ENCODE measurements at regions not wholly inside any gene's neighbourhood (a gene's known extent, or its start where the extent isn't known, plus 50 kb on each side); places are given as distances from the start of the nearest gene placed in this dataset.

GRCh38 chr3:110903771-110904519 lies 167.7 kb upstream of the NECTIN3 start:
- TF ChIP-seq, protein P1, sequence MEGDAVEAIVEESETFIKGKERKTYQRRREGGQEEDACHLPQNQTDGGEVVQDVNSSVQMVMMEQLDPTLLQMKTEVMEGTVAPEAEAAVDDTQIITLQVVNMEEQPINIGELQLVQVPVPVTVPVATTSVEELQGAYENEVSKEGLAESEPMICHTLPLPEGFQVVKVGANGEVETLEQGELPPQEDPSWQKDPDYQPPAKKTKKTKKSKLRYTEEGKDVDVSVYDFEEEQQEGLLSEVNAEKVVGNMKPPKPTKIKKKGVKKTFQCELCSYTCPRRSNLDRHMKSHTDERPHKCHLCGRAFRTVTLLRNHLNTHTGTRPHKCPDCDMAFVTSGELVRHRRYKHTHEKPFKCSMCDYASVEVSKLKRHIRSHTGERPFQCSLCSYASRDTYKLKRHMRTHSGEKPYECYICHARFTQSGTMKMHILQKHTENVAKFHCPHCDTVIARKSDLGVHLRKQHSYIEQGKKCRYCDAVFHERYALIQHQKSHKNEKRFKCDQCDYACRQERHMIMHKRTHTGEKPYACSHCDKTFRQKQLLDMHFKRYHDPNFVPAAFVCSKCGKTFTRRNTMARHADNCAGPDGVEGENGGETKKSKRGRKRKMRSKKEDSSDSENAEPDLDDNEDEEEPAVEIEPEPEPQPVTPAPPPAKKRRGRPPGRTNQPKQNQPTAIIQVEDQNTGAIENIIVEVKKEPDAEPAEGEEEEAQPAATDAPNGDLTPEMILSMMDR (IDR thresholded peaks at IDR 0.05; ENCODE audit: insufficient read depth, low read length, poor library complexity, severe bottlenecking), result no peak
- Histone ChIP-seq H3K4me3 (ENCODE audit: low read depth, low read length) (no peak overlapping the region), H3K27me3 (ENCODE audit: control insufficient read depth, insufficient read depth, low read length) (no peaks in the 10 kb centered on the region), H3K36me3 (ENCODE audit: control insufficient read depth, insufficient read depth, low read length) (no peaks in the 10 kb centered on the region)
- DNase-seq (ENCODE audit: low read depth), result no peak

GRCh38 chr3:110904520-110904890 lies 167.1 kb upstream of the NECTIN3 start:
- TF ChIP-seq, protein P1 (IDR thresholded peaks at IDR 0.05; ENCODE audit: insufficient read depth, low read length, poor library complexity, severe bottlenecking), result no peak
- Histone ChIP-seq H3K27me3 (ENCODE audit: control insufficient read depth, insufficient read depth, low read length) (no peaks in the 10 kb centered on the region), H3K4me3 (ENCODE audit: low read depth, low read length) (no peak overlapping the region), H3K36me3 (ENCODE audit: control insufficient read depth, insufficient read depth, low read length) (no peaks in the 10 kb centered on the region)
- DNase-seq (ENCODE audit: low read depth), result no peak

- no peak overlapping the region for H3K4me3 ChIP-seq (ENCODE audit: low read depth, low read length)
- TF ChIP-seq, protein P1 (IDR thresholded peaks at IDR 0.05; ENCODE audit: insufficient read depth, low read length, poor library complexity, severe bottlenecking), result no peak
Measured at GRCh38 chr3:110905121-110905520, 166.5 kb upstream of the NECTIN3 start.

GRCh38 chr3:110909839-110910238 lies 161.8 kb upstream of the NECTIN3 start:
- TF ChIP-seq, protein P1 (IDR thresholded peaks at IDR 0.05; ENCODE audit: insufficient read depth, low read length, poor library complexity, severe bottlenecking), result no peak
- Histone ChIP-seq H3K27me3 (ENCODE audit: control insufficient read depth, insufficient read depth, low read length) (no peaks in the 10 kb centered on the region), H3K4me3 (ENCODE audit: low read depth, low read length) (no peak overlapping the region), H3K36me3 (ENCODE audit: control insufficient read depth, insufficient read depth, low read length) (no peaks in the 10 kb centered on the region)
- DNase-seq (ENCODE audit: low read depth), result no peak

More at GRCh38 chr3:110905121-110905520, 166.5 kb upstream of the NECTIN3 start:
- DNase-seq (ENCODE audit: low read depth), result no peak
- H3K36me3 ChIP-seq (ENCODE audit: control insufficient read depth, insufficient read depth, low read length), result no peaks in the 10 kb centered on the region
- no peaks in the 10 kb centered on the region for H3K27me3 ChIP-seq (ENCODE audit: control insufficient read depth, insufficient read depth, low read length)

GRCh38 chr3:110910346-110910955 lies 161.2 kb upstream of the NECTIN3 start:
- Histone ChIP-seq H3K4me3 (ENCODE audit: low read depth, low read length) (no peak overlapping the region), H3K36me3 (ENCODE audit: control insufficient read depth, insufficient read depth, low read length) (no peaks in the 10 kb centered on the region), H3K27me3 (ENCODE audit: control insufficient read depth, insufficient read depth, low read length) (no peaks in the 10 kb centered on the region)
- TF ChIP-seq, protein P1 (IDR thresholded peaks at IDR 0.05; ENCODE audit: insufficient read depth, low read length, poor library complexity, severe bottlenecking), result no peak
- DNase-seq (ENCODE audit: low read depth), result no peak

Data from kidney epithelial cell (primary cell).